ENCODE measurements at regions not wholly inside any gene's neighbourhood (a gene's known extent, or its start where the extent isn't known, plus 50 kb on each side); places are given as distances from the start of the nearest gene placed in this dataset.

GRCh38 chr5:101796427-101796826, 499.7 kb downstream of the SLCO4C1 start:
- no peak for TF ChIP-seq U2AF2 (IDR thresholded peaks at IDR 0.05; ENCODE audit: low read depth, low read length)
- no peak for TF ChIP-seq GTF2F1 (IDR thresholded peaks at IDR 0.05; ENCODE audit: low read length)
- TF ChIP-seq ZNF816 (CRISPR knock-in tag; IDR thresholded peaks at IDR 0.05; ENCODE audit: borderline replicate concordance), result no peak
- TF ChIP-seq MEF2D (CRISPR knock-in tag; IDR thresholded peaks at IDR 0.05), result no peak
- TF ChIP-seq PHF21A (CRISPR knock-in tag; IDR thresholded peaks at IDR 0.05), result no peak
- no peak for TF ChIP-seq ARID5B (CRISPR knock-in tag; IDR thresholded peaks at IDR 0.05)
- no peak for TF ChIP-seq PRPF4 (IDR thresholded peaks at IDR 0.05; ENCODE audit: low read depth, low read length, poor library complexity, severe bottlenecking)
